A549 (cell line): ENCODE measurements at regions not wholly inside any gene's neighbourhood (a gene's known extent, or its start where the extent isn't known, plus 50 kb on each side); places are given as distances from the start of the nearest gene placed in this dataset.

Experiments used
- ATAC-seq, 2 experiments: fragments of 200-7000 bp in 1 of 2; fragments of >200 bp in 1 of 2; cut with Nextera tagmentation in 1 of 2; cut with Tn5 transposase in 1 of 2; 3 replicates each; pipeline versions ENCODE4 v1.8.0 to v1.9.1; 2018 to 2020; ENCODE audit warnings: mild to moderate bottlenecking in 1 of 2, moderate library complexity in 1 of 2
- CTCF ChIA-PET: fragments of 300-600 bp; sonication (Branson Sonifier 250); formaldehyde crosslinking; extraction: SDS; loops from one replicate; lab custom pipeline; 2021; ENCODE audit warnings: antibody characterized with exemption, inconsistent platforms; lab: Yijun Ruan, JAX
- POLR2A ChIA-PET: fragments of 350-600 bp; formaldehyde crosslinking; extraction: SDS; loops from one replicate; lab custom pipeline; 2021; ENCODE audit warnings: antibody characterized with exemption, inconsistent platforms; lab: Yijun Ruan, JAX
- DNase-seq, 2 experiments: peaks; one replicate each; pipeline versions ENCODE4 v3.0.0 to v3.0.0-alpha.2; 2011 to 2016; ENCODE audit warnings: low read depth in 1 of 2, low spot score in 1 of 2
- FAIRE-seq: peaks from 2 replicates; lab custom pipeline; 2011; peaks lifted over from hg19 to GRCh38; lab: Jason Lieb, UNC
- H3K27ac ChIP-seq, 2 experiments: fragments of >200 bp; sonication (Bioruptor Twin); formaldehyde crosslinking; 3 replicates each; pipeline ENCODE4 v1.5.1; 2016 to 2017
- H3K4me1 ChIP-seq: fragments of >200 bp; sonication (Bioruptor Twin); formaldehyde crosslinking; 3 replicates; pipeline ENCODE4 v1.6.1; 2016
- H3K4me2 ChIP-seq: fragments of >200 bp; sonication (Bioruptor Twin); formaldehyde crosslinking; 3 replicates; pipeline ENCODE4 v1.6.1; 2016
- H3K4me3 ChIP-seq: fragments of >200 bp; sonication (Bioruptor Twin); formaldehyde crosslinking; 3 replicates; pipeline ENCODE4 v1.5.1; 2016
- H3K9me3 ChIP-seq: fragments of >200 bp; sonication (Bioruptor Twin); formaldehyde crosslinking; 3 replicates; pipeline ENCODE4 v1.6.1; 2016
- ATOH8 ChIP-seq: fragments of 250-450 bp; sonication (Bioruptor Pico); IDR thresholded peaks from 2 replicates; pipeline ENCODE4 v1.5.0; 2020; ENCODE audit warnings: low read depth, mild to moderate bottlenecking, moderate library complexity
- CHD2 ChIP-seq: fragments of 150-350 bp; IDR thresholded peaks from 2 replicates; pipeline ENCODE4 v1.6.1; 2014; ENCODE audit warnings: low read length; ENCODE audit not compliant: partially characterized antibody
- E2F6 ChIP-seq: IDR thresholded peaks from 2 replicates; pipeline ENCODE4 v1.6.1; 2012; ENCODE audit warnings: low read depth, borderline replicate concordance
- EHMT2 ChIP-seq: fragments of 200-600 bp; sonication (generic); IDR thresholded peaks from 2 replicates; pipeline ENCODE4 v1.6.1; 2016; ENCODE audit warnings: antibody characterized with exemption, low read depth, mild to moderate bottlenecking, moderate library complexity
- ELK1 ChIP-seq: fragments of 150-350 bp; IDR thresholded peaks from 2 replicates; pipeline ENCODE4 v1.6.1; 2014; ENCODE audit warnings: low read depth, mild to moderate bottlenecking, low read length
- FOXS1 ChIP-seq: fragments of 250-450 bp; sonication (Bioruptor Pico); IDR thresholded peaks from 2 replicates; pipeline ENCODE4 v1.5.0; 2020; ENCODE audit warnings: mild to moderate bottlenecking, moderate library complexity
- MAFK ChIP-seq: fragments of 450-650 bp; IDR thresholded peaks from 2 replicates; pipeline ENCODE4 v1.6.1; 2014; ENCODE audit not compliant: partially characterized antibody
- MAX ChIP-seq: IDR thresholded peaks from 2 replicates; pipeline ENCODE4 v1.6.1; 2012
- MYC ChIP-seq: IDR thresholded peaks from 2 replicates; pipeline ENCODE4 v1.6.1; 2012; ENCODE audit warnings: mild to moderate bottlenecking, inconsistent platforms, low read length, improper control_type of control experiment, borderline replicate concordance
- NFE2L2 ChIP-seq: fragments of 150-350 bp; conservative IDR thresholded peaks from 2 replicates; pipeline ENCODE4 v1.6.1; 2014; ENCODE audit warnings: low read length
- NR3C1 ChIP-seq: fragments of >200 bp; sonication (Bioruptor Twin); formaldehyde crosslinking; IDR thresholded peaks from 3 replicates; pipeline ENCODE4 v1.6.1; 2017
- PHF8 ChIP-seq: fragments of 200-600 bp; sonication (generic); IDR thresholded peaks from 2 replicates; pipeline ENCODE4 v1.6.1; 2016; ENCODE audit warnings: low read depth, mild to moderate bottlenecking, antibody characterized with exemption, moderate library complexity, borderline replicate concordance
- RAD21 ChIP-seq, 2 experiments: fragments of >200 bp in 1 of 2; sonication (Bioruptor Twin) in 1 of 2; formaldehyde crosslinking in 1 of 2; IDR thresholded peaks in 1 of 2; conservative IDR thresholded peaks in 1 of 2; 2 replicates in 1 of 2; 3 replicates in 1 of 2; pipeline ENCODE4 v1.6.1; 2012 to 2018; ENCODE audit warnings: inconsistent platforms in 1 of 2
- REST ChIP-seq: fragments of 200-600 bp; sonication (generic); IDR thresholded peaks from 2 replicates; pipeline ENCODE4 v1.6.1; 2016; ENCODE audit warnings: antibody characterized with exemption, mild to moderate bottlenecking, moderate library complexity
- SMC3 ChIP-seq: fragments of >200 bp; sonication (Bioruptor Twin); formaldehyde crosslinking; IDR thresholded peaks from 3 replicates; pipeline ENCODE4 v1.6.1; 2018; ENCODE audit warnings: inconsistent platforms
- TP53 ChIP-seq: fragments of 250-450 bp; sonication (Bioruptor Pico); IDR thresholded peaks from 2 replicates; pipeline ENCODE4 v1.5.0; 2021; ENCODE audit warnings: mild to moderate bottlenecking, moderate library complexity
- USF2 ChIP-seq: fragments of 450-650 bp; IDR thresholded peaks from 2 replicates; pipeline ENCODE4 v1.6.1; 2014; ENCODE audit warnings: antibody characterized with exemption
- ZC3H11A ChIP-seq: fragments of 450-650 bp; IDR thresholded peaks from 2 replicates; pipeline ENCODE4 v1.6.1; 2014; ENCODE audit warnings: antibody characterized with exemption, mild to moderate bottlenecking
- ZNF302 ChIP-seq: fragments of 250-450 bp; sonication (Bioruptor Pico); IDR thresholded peaks from 2 replicates; pipeline ENCODE4 v1.9.0; 2021; ENCODE audit warnings: inconsistent platforms, mild to moderate bottlenecking, moderate library complexity
- WGBS: methylation state at CpG from one replicate; pipeline ENCODE4 v1.1.6; 2017; ENCODE audit errors: missing lambda C conversion rate; 5-methylcytosine and 5-hydroxymethylcytosine counted together

- H3K4me2 ChIP-seq, result no peak overlapping the region
- no peaks in the 10 kb centered on the region for H3K4me1 ChIP-seq
- no peak overlapping the region for H3K4me3 ChIP-seq
- ChIA-PET CTCF (no interaction called here), POLR2A (no interaction called here)
- ATAC-seq (no peak), DNase-seq (no peak), FAIRE-seq (no peak)
- no peaks in the 10 kb centered on the region for H3K9me3 ChIP-seq
- TF ChIP-seq E2F6, result no peak
- TF ChIP-seq RAD21 (conservative IDR thresholded peaks at IDR 0.05 in 1 of 2, IDR thresholded peaks at IDR 0.05 in 1 of 2), result no peak
- no peak for TF ChIP-seq NR3C1
- no peak for TF ChIP-seq MYC
- no peak for TF ChIP-seq MAFK
- TF ChIP-seq FOXS1 (CRISPR knock-in tag), result no peak
- TF ChIP-seq ELK1, result no peak
- no peak for TF ChIP-seq ZC3H11A
- no peak for TF ChIP-seq TP53 (CRISPR knock-in tag)
- TF ChIP-seq ZNF302, result no peak
- TF ChIP-seq ATOH8 (CRISPR knock-in tag), result no peak
- no peak for TF ChIP-seq NFE2L2
- 23% methylated on average over 3 of the region's 3 CpGs for WGBS
- no peak overlapping the region for H3K27ac ChIP-seq
Observed at GRCh38 chr10:56561336-56561735, 200.3 kb upstream of the ZWINT start.

- ChIA-PET CTCF (no interaction called here), POLR2A (no interaction called here)
- Histone ChIP-seq H3K9me3 (no peaks in the 10 kb centered on the region), H3K27ac (no peak overlapping the region), H3K4me1 (no peaks in the 10 kb centered on the region), H3K4me2 (no peak overlapping the region), H3K4me3 (no peak overlapping the region)
- no peak for ATAC-seq
- TF ChIP-seq E2F6 (no peak), SMC3 (no peak), CHD2 (no peak), TP53 (CRISPR knock-in tag) (no peak), REST (no peak), MAX (no peak), NR3C1 (no peak)
- no peak for FAIRE-seq
- WGBS, result 32% methylated on average over 9 of the region's 9 CpGs
- DNase-seq, result no peak
Observed at GRCh38 chr10:56551037-56551436, 190.0 kb upstream of the ZWINT start.

GRCh38 chr10:56547163-56547562 is 186.1 kb upstream of the ZWINT start:
- FAIRE-seq (no peak), DNase-seq (no peak)
- Histone ChIP-seq H3K27ac (no peak overlapping the region), H3K9me3 (no peaks in the 10 kb centered on the region), H3K4me3 (no peak overlapping the region)
- CTCF ChIA-PET, result no interaction called here
- TF ChIP-seq EHMT2 (no peak), USF2 (no peak), PHF8 (no peak)
- TF ChIP-seq, all 56 proteins: peak for 0
- 18% methylated on average over 4 of the region's 4 CpGs for WGBS
- no peak for ATAC-seq
- POLR2A ChIA-PET, result no interaction called here
- Histone ChIP-seq H3K4me2 (no peak overlapping the region), H3K4me1 (no peaks in the 10 kb centered on the region)
